ENCODE measurements at regions not wholly inside any gene's neighbourhood (a gene's known extent, or its start where the extent isn't known, plus 50 kb on each side); places are given as distances from the start of the nearest gene placed in this dataset.

DNA sequence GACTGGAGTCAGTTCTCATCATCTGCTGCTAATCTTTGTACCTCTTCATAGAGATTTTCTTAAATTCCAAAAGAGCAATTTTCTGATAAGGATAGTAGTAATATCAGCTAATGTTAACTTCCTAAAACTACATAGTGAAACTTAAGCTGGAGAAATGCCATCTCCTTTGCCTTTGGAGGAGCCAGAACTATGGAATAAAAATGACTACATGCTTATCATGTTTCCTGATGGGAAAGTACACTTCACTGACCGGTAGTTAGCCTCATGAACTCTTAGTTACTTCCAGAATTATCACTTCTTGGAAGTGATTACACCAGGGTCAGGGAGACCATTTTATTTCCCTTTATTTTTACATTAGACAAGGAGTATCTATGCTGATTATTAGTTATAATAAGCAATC lies 1222.1 kb upstream of the TMEM132C start:
- H4K20me1 ChIP-seq (replicated peaks in 1 of 2; ENCODE audit: control insufficient read depth in 1 of 2, insufficient read depth in 2 of 2, low read length in 2 of 2) = no peaks in the 10 kb centered on the region
- 93% methylated on average over 1 of the region's 1 CpG; no CpG with 5 or more reads in 1 of the 2 experiments for WGBS, 2 experiments (ENCODE audit: extremely low coverage in 1 of 2, insufficient coverage in 1 of 2, insufficient read length in 1 of 2, insufficient replicate concordance in 2 of 2, low coverage in 1 of 2, low lambda C conversion rate in 2 of 2, missing lambda C conversion rate in 1 of 2)
- TF ChIP-seq SUZ12 (IDR thresholded peaks at IDR 0.05; ENCODE audit: low read length) = no peak
- TF ChIP-seq ASH2L (IDR thresholded peaks at IDR 0.05; ENCODE audit: low read length) = no peak
- no peaks in the 10 kb centered on the region for H3K27me3 ChIP-seq (replicated peaks in 1 of 4; ENCODE audit: control insufficient read depth in 3 of 4, extremely low read depth in 1 of 4, insufficient read depth in 3 of 4, low read length in 3 of 4)
- H2BK12ac ChIP-seq (ENCODE audit: low read depth, low read length) = no peak overlapping the region
- no peak overlapping the region for H3K4ac ChIP-seq (replicated peaks; ENCODE audit: insufficient read length, low read depth, low read length)
- no peak overlapping the region for H2BK120ac ChIP-seq (replicated peaks; ENCODE audit: low read depth, low read length)
- H3K36me3 ChIP-seq (ENCODE audit: control insufficient read depth in 2 of 4, insufficient read depth in 4 of 4, low read length in 3 of 4) = no peaks in the 10 kb centered on the region
- H3K4me1 ChIP-seq (replicated peaks in 1 of 4; ENCODE audit: control insufficient read depth in 3 of 4, insufficient read depth in 4 of 4, low read length in 3 of 4) = no peaks in the 10 kb centered on the region
- ChIA-PET CTCF (ENCODE audit: partially characterized antibody) (no interaction called here), POLR2A (ENCODE audit: partially characterized antibody) (interaction anchor here (1.5 kb wide), 1 partner anchor 9 kb away, joined by 3 read pairs; no protein-coding TSS in a partner anchor)
- no peak overlapping the region for H3K23ac ChIP-seq (ENCODE audit: insufficient read length)
- H3K14ac ChIP-seq (ENCODE audit: insufficient read length) = no peak overlapping the region
- H3K79me2 ChIP-seq (ENCODE audit: control insufficient read depth in 1 of 2, insufficient read depth in 2 of 2, low read length in 2 of 2) = no peaks in the 10 kb centered on the region
- H3K4me3 ChIP-seq (ENCODE audit: extremely low read depth in 1 of 4, insufficient read depth in 2 of 4, low read depth in 3 of 4, low read length in 4 of 4) = no peak overlapping the region
- no peak overlapping the region for H3K27ac ChIP-seq (ENCODE audit: low read depth, low read length)
- H2AFZ ChIP-seq (ENCODE audit: low read length) = no peak overlapping the region
- no peaks in the 10 kb centered on the region for H3K9me3 ChIP-seq (ENCODE audit: insufficient read depth in 2 of 2, low read depth in 1 of 2, low read length in 1 of 2)
- H3K23me2 ChIP-seq (ENCODE audit: low read depth, low read length) = no peaks in the 10 kb centered on the region
- H2BK15ac ChIP-seq (ENCODE audit: low read length) = no peak overlapping the region
- no peak for FAIRE-seq
- H2BK5ac ChIP-seq (ENCODE audit: low read depth, low read length) = no peak overlapping the region
- no peak overlapping the region for H2AK5ac ChIP-seq (ENCODE audit: low read depth, low read length)
- DNase-seq (ENCODE audit: low read depth in 1 of 2, low spot score in 2 of 2) = no peak
- H4K91ac ChIP-seq (replicated peaks; ENCODE audit: insufficient read length, low read length) = no peak overlapping the region
- H4K5ac ChIP-seq (ENCODE audit: insufficient read length, low read depth, low read length) = no peak overlapping the region
- H4K8ac ChIP-seq (ENCODE audit: extremely low read depth, insufficient read depth, low read length) = no peak overlapping the region
- no peak overlapping the region for H3K9ac ChIP-seq (replicated peaks in 1 of 4; ENCODE audit: extremely low read depth in 1 of 4, low read depth in 3 of 4, low read length in 3 of 4)
- H2BK20ac ChIP-seq (ENCODE audit: low read length) = no peak overlapping the region
- no peaks in the 10 kb centered on the region for H3K79me1 ChIP-seq (ENCODE audit: low read depth, low read length)
- no peak overlapping the region for H3K18ac ChIP-seq (ENCODE audit: extremely low read depth, low read length)
- H3K4me2 ChIP-seq (ENCODE audit: insufficient read depth in 1 of 2, low read depth in 2 of 2, low read length in 2 of 2) = no peak overlapping the region
- H3K56ac ChIP-seq (replicated peaks; ENCODE audit: insufficient read length, low read depth, low read length) = no peak overlapping the region
